CD4-positive, alpha-beta T cell treated with Interleukin-17A for 4 hours (primary cell): ENCODE measurements at regions not wholly inside any gene's neighbourhood (a gene's known extent, or its start where the extent isn't known, plus 50 kb on each side); places are given as distances from the start of the nearest gene placed in this dataset.

Experiments used
- DNase-seq: peaks from one replicate; pipeline ENCODE4 v3.0.0-alpha.2; 2020; ENCODE audit warnings: mixed read lengths

DNA sequence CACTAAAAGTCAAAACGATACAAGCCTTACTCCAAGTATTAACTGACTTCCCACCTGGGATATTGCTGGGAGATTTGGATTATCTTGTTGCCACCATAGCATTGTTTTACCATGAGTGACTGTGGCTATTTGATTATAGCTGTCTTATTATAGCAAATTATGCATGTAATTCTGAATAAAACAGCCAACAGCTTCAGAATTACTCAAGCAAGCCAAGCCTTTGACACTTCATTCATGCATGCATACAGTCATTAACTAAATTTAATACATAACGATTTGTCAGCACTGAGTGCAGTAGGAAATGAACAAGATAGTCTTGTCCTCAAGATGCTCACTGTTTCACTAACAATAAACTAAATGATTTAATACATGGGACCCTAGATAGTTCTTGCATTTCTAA is 133.0 kb upstream of the FRMD6 start:
- DNase-seq: no peak

DNA sequence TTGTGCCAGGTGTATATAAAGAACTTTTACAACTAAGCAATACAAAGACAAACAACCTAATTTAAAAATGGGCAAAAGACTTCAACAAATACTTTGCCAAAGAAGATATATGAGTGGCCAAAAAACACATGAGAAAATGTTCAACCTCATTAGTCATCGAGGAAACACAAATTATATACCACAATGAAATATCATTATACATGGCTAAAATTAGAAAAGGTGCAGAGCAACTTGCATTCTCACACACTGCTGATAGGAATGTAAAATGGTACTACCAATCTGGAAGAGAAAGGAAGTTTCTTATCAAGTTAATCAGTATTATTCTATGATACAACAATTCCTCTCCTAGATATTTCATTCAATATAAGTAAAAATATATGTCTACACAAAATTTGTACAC is 131.6 kb upstream of the FRMD6 start:
- DNase-seq: no peak

GRCh38 chr14:51521764-51522163 is 129.9 kb upstream of the FRMD6 start:
- DNase-seq: no peak

DNA sequence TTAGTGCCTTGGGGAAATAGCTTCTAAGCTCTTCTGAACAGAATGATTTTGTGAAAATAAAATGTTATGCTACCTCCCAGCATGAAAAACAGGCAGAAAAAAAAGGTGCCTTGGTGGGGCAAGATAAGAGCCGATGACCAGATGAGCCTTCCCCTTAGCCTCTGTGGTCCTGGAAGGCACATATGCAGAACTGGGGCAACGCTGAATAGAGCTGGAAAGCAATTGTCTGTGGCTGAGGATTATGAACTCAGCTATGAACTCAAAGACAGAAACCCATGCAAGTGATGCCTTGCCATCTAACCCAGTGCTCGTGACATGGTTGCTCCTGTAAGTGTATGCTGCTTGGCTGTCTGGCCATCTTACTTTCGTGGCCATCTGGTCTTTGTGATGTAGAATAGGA is 128.5 kb upstream of the FRMD6 start:
- DNase-seq: no peak

DNA sequence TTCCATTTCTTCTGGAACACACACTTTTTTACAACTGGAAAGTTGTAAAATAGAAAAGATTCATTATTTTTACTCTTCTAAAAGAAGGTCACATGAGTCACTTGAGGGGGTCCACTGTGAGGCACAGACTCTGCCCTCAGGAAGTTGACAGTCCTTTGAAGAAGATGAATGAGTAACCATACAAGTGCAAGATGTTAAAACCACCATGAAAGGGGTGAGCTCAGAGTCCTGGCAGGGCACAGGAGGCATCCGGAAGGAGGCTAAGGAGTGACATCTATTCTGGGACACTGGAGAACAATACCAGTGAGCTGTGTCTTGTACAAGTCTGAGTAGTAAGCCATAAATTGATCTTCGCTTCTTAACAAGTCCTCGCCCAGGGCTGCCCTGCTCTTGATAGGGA is 126.0 kb upstream of the FRMD6 start:
- DNase-seq: no peak

DNA sequence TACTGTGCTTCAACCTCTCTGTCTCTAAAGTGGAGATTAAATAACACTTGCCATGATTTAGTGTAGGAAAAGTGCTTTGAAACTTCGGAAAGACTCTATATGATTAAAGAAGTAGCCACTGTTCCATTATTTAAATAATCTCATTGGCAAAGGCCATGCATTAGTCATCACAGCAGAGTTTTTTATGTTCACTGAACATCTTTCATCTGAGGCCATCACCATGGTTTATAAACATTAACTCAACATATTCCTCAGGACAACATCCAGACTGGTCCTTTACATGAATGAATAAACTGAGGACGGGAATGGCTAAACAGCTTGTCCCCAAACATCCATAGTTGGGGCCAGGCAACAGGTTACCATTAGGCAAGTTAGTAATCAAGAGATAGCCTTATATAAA is 124.6 kb upstream of the FRMD6 start:
- DNase-seq: no peak

DNA sequence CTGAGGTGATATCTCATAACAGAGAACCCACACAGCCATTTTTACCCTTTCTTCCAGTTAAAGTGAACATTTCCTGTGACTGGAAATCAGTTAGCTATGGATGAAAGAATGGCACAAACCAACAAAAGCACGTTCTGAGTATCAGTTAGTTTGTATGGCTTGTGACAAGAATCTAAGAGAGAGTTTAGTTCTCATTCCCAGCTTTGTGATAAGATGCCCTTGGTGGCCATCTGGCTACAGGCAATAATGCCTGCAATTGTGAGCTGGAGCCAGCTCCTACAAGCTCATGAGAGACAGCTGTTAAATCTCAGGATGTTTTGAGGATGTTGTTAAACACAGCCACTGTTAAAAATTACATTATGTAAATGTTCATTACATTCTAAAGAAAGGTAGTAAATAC is 122.0 kb upstream of the FRMD6 start:
- no peak for DNase-seq

DNA sequence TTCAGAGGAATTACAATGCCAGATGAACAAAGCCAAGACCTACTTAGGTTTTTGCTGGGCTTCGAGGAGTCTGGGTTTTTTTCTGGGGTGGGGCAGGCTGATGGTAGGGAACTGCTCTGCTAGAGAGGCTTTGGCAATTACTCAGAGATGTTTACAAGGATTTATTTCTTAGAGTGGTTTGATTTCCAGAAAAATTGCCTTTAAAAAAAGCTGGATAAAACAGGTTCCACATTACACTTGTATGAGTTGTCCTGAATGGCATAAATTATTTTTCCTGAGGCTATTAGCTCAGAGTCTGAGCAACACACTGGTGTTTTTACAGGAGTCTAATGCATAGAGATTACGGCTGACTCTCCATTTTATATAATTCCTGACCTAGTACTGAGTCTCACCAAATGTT is 118.5 kb upstream of the FRMD6 start:
- no peak for DNase-seq

GRCh38 chr14:51533872-51534553 is 117.7 kb upstream of the FRMD6 start:
- no peak for DNase-seq

DNA sequence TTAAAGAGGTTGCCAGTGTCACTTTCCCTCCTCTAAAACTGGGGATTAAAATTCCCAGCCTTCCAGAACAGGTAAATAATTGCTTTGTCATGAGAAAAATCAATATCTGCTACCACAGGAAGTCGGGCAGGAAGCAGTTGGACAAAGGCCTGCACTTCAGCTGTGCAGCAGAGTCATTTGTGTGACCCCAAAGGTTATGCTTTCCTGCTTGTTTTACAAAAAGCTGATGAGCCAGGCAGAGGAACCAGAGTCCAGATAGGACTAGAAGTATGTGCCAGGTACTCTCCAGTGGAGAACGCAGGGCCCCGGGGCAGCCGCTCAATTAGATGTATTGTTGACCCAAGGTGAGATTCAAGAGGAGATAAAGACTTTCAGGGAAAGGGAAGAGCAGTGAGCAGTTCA is 117.1 kb upstream of the FRMD6 start:
- DNase-seq: no peak

DNA sequence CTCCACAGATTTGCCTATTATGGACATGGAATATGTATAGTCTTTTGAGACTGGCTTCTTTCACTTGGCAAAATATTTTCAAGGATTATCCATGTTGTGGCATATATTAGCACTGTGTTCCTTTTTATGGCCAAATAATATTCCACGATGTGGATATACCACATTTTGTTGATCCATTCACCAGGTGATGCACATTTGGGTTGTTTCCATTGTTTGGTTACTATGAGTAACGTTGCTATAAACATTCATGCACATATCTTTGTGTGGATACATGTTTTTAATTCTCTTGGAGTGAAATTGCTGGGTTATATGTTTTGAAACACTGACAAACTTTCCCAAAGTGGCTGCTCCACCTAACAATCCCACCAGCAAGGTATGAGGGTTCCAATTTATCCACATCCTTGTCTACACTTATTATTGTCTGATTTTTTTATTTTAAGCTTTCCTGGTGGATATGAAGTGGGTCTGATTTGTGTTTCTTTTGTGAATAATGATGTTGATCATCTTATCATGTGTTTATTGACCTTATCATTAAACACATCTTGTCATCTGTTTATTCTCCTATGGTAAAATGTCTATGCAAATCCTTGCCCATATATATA is 116.2 kb upstream of the FRMD6 start:
- no peak for DNase-seq

DNA sequence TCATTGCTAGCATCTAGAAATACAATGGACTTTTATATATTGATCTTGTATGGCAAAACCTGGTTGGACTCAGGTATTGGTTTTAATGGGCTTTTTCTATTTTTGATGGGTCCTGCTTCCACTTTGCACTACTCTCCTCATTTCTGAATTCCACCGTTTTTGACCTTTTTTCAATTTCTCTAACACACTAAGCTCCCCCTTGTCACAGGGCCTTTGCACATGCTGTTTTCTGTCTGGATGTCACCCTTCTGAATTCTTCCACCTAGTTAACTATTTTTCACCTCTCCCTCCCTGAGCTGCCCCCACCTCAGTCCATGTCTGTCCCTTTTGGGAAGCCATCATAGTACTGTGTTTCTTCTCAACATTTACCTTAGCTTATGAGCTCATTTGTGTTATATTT is 112.7 kb upstream of the FRMD6 start:
- DNase-seq: no peak

GRCh38 chr14:51539571-51540037 is 112.1 kb upstream of the FRMD6 start:
- no peak for DNase-seq

DNA sequence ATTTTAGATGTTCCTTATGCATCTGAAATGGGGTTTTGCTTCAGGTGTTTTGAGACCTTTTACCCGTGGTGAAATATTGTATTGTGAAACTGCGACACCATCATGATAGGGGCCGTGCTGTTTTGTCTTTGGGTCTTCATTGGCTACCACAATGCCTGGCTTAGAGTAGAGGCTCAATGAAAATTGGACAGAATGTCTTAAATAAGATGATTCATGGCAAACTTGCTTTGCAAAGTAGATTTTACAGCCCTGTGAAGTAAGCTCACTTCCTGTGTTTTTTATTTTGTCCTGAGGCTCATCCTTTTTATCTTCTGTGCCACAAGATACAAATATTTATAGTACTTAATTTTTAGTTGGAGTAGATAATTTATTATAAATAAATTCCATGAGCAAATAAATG is 111.3 kb upstream of the FRMD6 start:
- DNase-seq: no peak

DNA sequence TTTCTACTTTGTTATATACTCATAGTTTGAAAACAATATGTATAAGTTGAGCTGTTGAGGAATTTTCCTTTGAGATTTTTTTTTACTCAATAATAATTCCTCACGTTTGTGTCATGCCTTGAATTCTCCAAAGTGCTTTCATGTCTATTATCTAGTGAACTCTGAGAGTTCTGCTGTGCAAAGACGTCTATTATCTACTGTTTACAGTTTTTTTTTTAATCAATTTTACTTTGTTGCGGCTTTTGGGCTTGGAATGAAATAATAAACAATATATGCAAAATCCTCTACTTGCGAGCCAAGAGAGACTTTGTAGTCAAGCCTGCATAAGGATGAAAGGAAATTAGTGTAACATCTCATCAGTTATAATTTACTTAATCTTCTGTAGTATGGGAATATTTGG is 107.2 kb upstream of the FRMD6 start:
- DNase-seq: no peak

- DNase-seq: no peak
These were observed 106.8 kb upstream of the FRMD6 start for GRCh38 chr14:51544901-51545300.

DNA sequence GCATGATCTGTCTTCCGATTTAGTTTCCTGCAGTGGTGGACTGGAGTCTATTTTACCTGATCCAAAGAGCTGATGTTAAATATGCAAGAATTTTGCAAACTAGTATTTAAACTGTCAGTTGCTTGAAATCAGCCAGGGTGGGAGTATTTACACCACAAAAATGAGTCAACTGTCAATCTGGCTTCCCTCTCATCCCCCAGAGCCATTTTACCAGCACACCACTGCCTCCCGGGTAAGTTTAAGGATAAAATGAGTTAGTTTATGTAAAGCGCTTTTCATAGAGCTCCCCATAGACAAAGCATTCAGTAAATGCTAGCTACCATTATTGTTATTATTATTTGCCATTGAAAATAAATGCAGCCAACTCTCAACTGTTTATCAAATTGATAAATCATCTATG is 106.3 kb upstream of the FRMD6 start:
- no peak for DNase-seq

DNA sequence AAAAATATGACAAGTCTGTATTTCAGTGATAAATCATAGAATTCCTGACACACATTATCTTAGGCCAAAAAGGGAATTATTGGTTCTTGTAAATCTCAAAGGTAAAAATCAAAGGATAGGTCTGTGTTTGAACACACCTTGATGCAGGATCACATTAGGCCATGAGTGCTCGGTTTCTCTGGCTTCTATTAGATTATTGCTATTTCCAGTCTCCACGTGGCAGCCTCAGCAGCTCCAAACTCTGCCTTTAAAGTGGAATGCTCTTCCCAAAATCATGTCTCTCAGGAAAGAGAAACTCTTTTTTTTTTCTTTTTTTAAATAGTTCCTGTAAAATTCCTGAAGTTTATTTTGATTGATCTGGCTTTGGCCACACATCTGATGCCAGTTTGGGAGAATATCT is 105.6 kb upstream of the FRMD6 start:
- no peak for DNase-seq

GRCh38 chr14:51546603-51547258 is 105.0 kb upstream of the FRMD6 start:
- DNase-seq: no peak

DNA sequence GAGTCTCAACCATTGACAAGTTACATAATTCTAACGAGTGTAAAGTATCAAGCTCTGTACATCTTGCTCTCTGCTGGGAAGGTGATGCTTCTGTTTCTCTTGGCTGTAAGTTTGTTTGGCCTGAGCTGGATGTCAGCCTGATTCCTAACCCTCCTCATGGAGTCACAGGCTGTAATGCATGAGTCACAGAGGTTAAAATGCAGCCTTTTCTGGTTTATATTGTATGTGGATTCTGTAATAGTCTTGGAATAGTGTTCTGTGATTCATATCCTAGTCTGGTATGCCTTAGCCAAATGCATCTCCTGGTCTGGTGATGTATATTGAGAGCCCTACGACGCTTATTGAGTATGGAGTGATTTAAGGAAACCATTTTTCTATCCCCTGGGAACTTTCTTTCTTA is 104.5 kb upstream of the FRMD6 start:
- no peak for DNase-seq

- DNase-seq: no peak
These were observed 104.0 kb upstream of the FRMD6 start for GRCh38 chr14:51547701-51548100.

DNA sequence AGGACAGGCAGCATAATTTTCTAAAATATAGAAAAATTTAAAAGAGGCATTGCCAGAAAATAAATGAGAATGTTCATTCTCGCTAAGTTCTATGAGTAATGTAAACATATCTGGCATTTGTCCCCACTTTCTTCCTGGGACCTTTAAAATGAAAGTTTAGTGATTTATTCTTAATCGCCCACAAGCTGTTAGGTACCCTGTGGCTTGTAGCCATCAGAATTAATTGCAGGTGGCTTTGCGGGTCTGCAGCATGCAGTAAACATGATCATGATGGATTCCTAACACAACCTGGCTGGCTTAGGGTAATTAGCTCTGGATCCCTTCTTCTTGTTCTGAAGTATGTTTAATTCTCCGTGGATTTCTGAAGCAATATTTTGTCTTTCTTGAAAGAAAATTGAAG is 103.5 kb upstream of the FRMD6 start:
- no peak for DNase-seq

DNA sequence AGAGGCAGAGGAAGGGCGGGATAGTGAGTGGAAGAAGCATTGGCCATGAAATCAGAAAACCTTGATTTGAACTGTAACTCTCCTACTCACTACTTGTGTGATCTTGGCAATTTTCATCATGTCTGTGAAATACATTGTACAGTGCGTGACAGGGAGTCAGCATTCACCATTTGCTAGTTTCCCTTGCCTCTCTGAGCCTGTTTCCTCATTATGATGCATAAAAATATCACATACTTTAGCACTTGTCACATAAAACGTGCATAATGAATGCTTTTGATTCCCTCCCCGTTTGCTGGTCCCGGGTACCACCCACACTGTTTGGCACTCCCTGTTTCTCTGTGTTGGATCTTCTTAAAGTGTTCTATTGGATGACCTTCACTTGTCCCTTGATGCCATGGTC is 101.1 kb upstream of the FRMD6 start:
- no peak for DNase-seq

GRCh38 chr14:51552275-51552674 is 99.4 kb upstream of the FRMD6 start:
- DNase-seq: no peak
